ENCODE measurements at regions not wholly inside any gene's neighbourhood (a gene's known extent, or its start where the extent isn't known, plus 50 kb on each side); places are given as distances from the start of the nearest gene placed in this dataset.

GRCh38 chr14:58809520-58809919 is 171.8 kb downstream of the DACT1 start:
- H3K27ac ChIP-seq (ENCODE audit: low read depth, low read length), result no peak overlapping the region
- no peak overlapping the region for H2BK15ac ChIP-seq (ENCODE audit: low read length)
- H4K20me1 ChIP-seq (replicated peaks in 1 of 2; ENCODE audit: control insufficient read depth in 1 of 2, insufficient read depth in 2 of 2, low read length in 2 of 2), result no peaks in the 10 kb centered on the region
- H2BK12ac ChIP-seq (ENCODE audit: low read depth, low read length), result no peak overlapping the region
- no peak overlapping the region for H4K5ac ChIP-seq (ENCODE audit: insufficient read length, low read depth, low read length)
- H3K4ac ChIP-seq (replicated peaks; ENCODE audit: insufficient read length, low read depth, low read length), result no peak overlapping the region
- H3K4me2 ChIP-seq (ENCODE audit: insufficient read depth in 1 of 2, low read depth in 2 of 2, low read length in 2 of 2), result no peak overlapping the region
- no peak overlapping the region for H4K8ac ChIP-seq (ENCODE audit: extremely low read depth, insufficient read depth, low read length)
- H3K56ac ChIP-seq (replicated peaks; ENCODE audit: insufficient read length, low read depth, low read length), result no peak overlapping the region
- no peak overlapping the region for H2AFZ ChIP-seq (ENCODE audit: low read length)
- no peak for FAIRE-seq
- no peak overlapping the region for H2BK120ac ChIP-seq (replicated peaks; ENCODE audit: low read depth, low read length)
- no peak overlapping the region for H3K18ac ChIP-seq (ENCODE audit: extremely low read depth, low read length)
- no peak overlapping the region for H3K4me3 ChIP-seq (ENCODE audit: extremely low read depth in 1 of 4, insufficient read depth in 2 of 4, low read depth in 3 of 4, low read length in 4 of 4)
- H3K23ac ChIP-seq (ENCODE audit: insufficient read length), result no peak overlapping the region
- no peaks in the 10 kb centered on the region for H3K23me2 ChIP-seq (ENCODE audit: low read depth, low read length)
- H2AK5ac ChIP-seq (ENCODE audit: low read depth, low read length), result no peak overlapping the region
- WGBS, 2 experiments (ENCODE audit: extremely low coverage in 1 of 2, insufficient coverage in 1 of 2, insufficient read length in 1 of 2, insufficient replicate concordance in 2 of 2, low coverage in 1 of 2, low lambda C conversion rate in 2 of 2, missing lambda C conversion rate in 1 of 2), result 91% methylated on average over 1 of the region's 1 CpG; no CpG with 5 or more reads in 1 of the 2 experiments
- H3K4me1 ChIP-seq (replicated peaks in 1 of 4; ENCODE audit: control insufficient read depth in 3 of 4, insufficient read depth in 4 of 4, low read length in 3 of 4), result no peaks in the 10 kb centered on the region
- no peak overlapping the region for H2BK5ac ChIP-seq (ENCODE audit: low read depth, low read length)
- no peak overlapping the region for H3K9ac ChIP-seq (replicated peaks in 1 of 4; ENCODE audit: extremely low read depth in 1 of 4, low read depth in 3 of 4, low read length in 3 of 4)
- DNase-seq (ENCODE audit: low read depth in 1 of 2, low spot score in 2 of 2), result no peak
- no peaks in the 10 kb centered on the region for H3K79me2 ChIP-seq (ENCODE audit: control insufficient read depth in 1 of 2, insufficient read depth in 2 of 2, low read length in 2 of 2)
- H3K9me3 ChIP-seq (ENCODE audit: insufficient read depth in 2 of 2, low read depth in 1 of 2, low read length in 1 of 2), result no peaks in the 10 kb centered on the region
- H3K36me3 ChIP-seq (ENCODE audit: control insufficient read depth in 2 of 4, insufficient read depth in 4 of 4, low read length in 3 of 4), result no peaks in the 10 kb centered on the region
- H4K91ac ChIP-seq (replicated peaks; ENCODE audit: insufficient read length, low read length), result no peak overlapping the region
- H3K27me3 ChIP-seq (replicated peaks in 1 of 4; ENCODE audit: control insufficient read depth in 3 of 4, extremely low read depth in 1 of 4, insufficient read depth in 3 of 4, low read length in 3 of 4), result no peaks in the 10 kb centered on the region
- ChIA-PET CTCF (ENCODE audit: partially characterized antibody) (interaction anchor here (0.8 to 1.6 kb wide), 2 partner anchors 9 to 12 kb away, joined by 3 to 4 read pairs; no protein-coding TSS in a partner anchor), POLR2A (ENCODE audit: partially characterized antibody) (no interaction called here)
- H2BK20ac ChIP-seq (ENCODE audit: low read length), result no peak overlapping the region
- no peaks in the 10 kb centered on the region for H3K79me1 ChIP-seq (ENCODE audit: low read depth, low read length)
- H3K14ac ChIP-seq (ENCODE audit: insufficient read length), result no peak overlapping the region
- TF ChIP-seq ATF3 (IDR thresholded peaks at IDR 0.05; ENCODE audit: insufficient read depth, low read depth, low read length) (no peak), KDM5A (IDR thresholded peaks at IDR 0.05; ENCODE audit: low read length) (no peak), RAD21 (IDR thresholded peaks at IDR 0.05 in 1 of 2, conservative IDR thresholded peaks at IDR 0.05 in 1 of 2; ENCODE audit: low read depth in 2 of 2, low read length in 2 of 2) (no peak), SRF (IDR thresholded peaks at IDR 0.05; ENCODE audit: low read depth, low read length) (no peak), CREB1 (IDR thresholded peaks at IDR 0.05) (no peak), TAF1 (IDR thresholded peaks at IDR 0.05; ENCODE audit: low read depth, low read length) (no peak), CBX5 (IDR thresholded peaks at IDR 0.05; ENCODE audit: low read depth, low read length) (no peak)
